Mononuclear cell (primary cell): ENCODE measurements at regions not wholly inside any gene's neighbourhood (a gene's known extent, or its start where the extent isn't known, plus 50 kb on each side); places are given as distances from the start of the nearest gene placed in this dataset.
"Not testable (repeated sequence)": the region's sequence is repeated elsewhere in the genome, so short reads cannot be mapped to it uniquely, and the experiment has no call there.

Experiments used
- H3K27me3 ChIP-seq: 2 replicates; pipeline ENCODE4 v1.6.0; 2011; ENCODE audit warnings: low read length, control low read depth; ENCODE audit not compliant: insufficient read depth
- H3K4me1 ChIP-seq: 2 replicates; pipeline ENCODE4 v1.5.1; 2011; ENCODE audit warnings: mild to moderate bottlenecking, low read length, control low read depth; ENCODE audit not compliant: insufficient read depth
- H3K4me3 ChIP-seq: 2 replicates; pipeline ENCODE4 v1.5.1; 2011; ENCODE audit warnings: mild to moderate bottlenecking, low read length, moderate library complexity
- H3K9me3 ChIP-seq: 2 replicates; pipeline ENCODE4 v1.5.1; 2011; ENCODE audit warnings: low read depth, mild to moderate bottlenecking, control low read depth, low read length

DNA sequence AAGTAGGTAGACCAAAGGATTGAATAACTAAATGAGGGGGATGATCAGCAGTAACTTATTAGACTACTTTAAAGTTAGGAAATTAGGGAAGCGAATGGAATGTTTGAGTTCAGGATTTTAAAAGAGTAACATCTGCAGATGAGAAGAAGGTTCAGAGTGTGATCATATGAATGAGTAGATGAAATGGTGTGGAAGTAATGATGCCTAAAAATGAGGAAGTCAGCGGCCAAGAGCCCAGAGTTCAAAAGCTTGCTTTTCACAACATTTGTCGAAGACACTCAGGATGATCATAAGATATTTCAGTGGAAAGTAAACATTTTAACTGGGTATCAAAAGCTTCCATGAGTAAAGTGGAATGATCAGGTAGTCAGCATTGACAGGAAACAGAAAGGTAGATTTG lies 299.4 kb downstream of the LRRIQ3 start:
- H3K4me1 ChIP-seq: no peaks in the 10 kb centered on the region
- H3K4me3 ChIP-seq: no peak overlapping the region
- H3K9me3 ChIP-seq: no peaks in the 10 kb centered on the region
- H3K27me3 ChIP-seq: no peaks in the 10 kb centered on the region

DNA sequence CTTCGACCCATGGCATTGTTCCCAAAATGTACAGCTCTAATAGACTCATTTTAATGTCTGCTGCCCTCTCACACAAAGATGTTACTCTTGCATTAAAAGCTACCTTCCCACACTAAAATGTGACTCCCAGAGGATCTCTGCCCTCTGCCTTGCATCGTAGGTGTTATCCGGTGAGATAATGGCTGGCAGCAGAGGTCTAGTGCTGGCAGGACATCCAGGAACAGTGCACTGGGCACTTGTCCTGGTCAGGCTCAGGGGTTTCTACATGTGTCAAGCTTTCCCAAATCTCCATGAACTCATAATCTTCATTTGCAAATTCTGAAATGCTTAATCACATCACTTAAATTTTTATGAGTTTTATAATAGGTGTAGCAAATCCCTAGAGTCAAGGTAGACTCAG lies 310.6 kb downstream of the LRRIQ3 start:
- Histone ChIP-seq H3K9me3 (no peaks in the 10 kb centered on the region), H3K4me1 (no peaks in the 10 kb centered on the region), H3K27me3 (no peaks in the 10 kb centered on the region), H3K4me3 (no peak overlapping the region)

DNA sequence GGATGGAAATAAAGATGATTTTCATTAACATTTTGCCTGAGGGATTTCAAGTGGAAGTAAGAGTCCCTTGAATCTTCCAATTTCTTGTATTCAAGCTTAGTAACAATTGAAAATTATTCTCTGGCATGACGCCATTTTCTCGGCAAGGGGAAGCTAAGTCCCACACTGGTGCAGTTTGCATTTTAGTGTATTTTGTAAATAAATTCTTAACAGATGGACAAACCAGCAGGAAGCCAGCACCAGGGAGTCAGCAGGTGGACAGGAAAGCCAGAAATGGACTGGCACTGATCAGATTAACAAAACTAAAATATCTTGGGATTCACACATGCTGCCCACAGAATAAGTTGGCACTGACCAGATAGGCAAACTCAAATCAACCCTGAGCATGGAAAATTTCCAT lies 311.3 kb downstream of the LRRIQ3 start:
- no peaks in the 10 kb centered on the region for H3K4me1 ChIP-seq
- H3K9me3 ChIP-seq: no peaks in the 10 kb centered on the region
- H3K27me3 ChIP-seq: no peaks in the 10 kb centered on the region
- no peak overlapping the region for H3K4me3 ChIP-seq

DNA sequence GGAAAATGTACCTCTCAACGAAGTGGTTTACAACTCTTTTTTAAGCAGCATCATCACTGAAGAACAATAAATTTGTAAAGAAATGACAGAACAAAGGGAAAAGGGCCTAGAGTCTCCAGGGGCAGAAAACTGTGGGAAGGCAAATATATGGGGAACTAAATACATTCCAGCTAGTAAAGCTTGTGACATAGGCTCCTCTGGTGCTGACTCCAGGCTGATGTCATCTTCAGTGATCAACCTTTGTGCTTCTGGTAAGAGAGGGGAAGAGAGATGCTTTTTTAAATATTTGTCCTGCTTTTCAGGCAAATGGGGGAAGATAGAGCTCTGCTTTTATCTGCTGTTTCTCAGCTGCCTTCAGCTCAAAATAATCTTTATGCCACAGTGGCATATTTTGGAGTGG lies 323.2 kb downstream of the LRRIQ3 start:
- H3K27me3 ChIP-seq: no peaks in the 10 kb centered on the region
- H3K4me3 ChIP-seq: no peak overlapping the region
- H3K4me1 ChIP-seq: no peaks in the 10 kb centered on the region
- H3K9me3 ChIP-seq: no peaks in the 10 kb centered on the region

DNA sequence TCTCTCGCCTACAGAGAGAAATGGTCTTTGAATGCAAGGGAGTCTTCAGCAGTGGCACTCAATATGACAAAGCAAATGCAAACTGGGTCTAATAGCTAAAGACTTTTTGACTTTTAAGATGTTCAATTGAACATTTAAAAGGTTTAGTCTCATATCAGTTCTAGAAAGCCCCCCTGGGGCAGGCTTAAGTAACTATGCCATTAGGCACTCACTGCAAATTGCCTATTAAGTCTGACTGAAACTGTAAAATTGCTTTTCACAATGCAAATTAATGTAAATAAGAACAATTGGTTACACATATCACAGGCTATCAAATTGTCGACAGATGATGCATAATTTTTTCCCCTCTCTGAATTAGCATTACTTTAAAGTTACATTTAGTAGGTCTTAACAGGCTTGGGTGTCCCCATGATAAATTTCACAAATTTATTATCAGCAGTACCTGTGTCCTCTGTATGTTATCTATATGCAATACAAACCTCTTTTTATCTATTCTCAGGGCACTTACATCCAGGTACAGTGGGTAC lies 329.1 kb downstream of the LRRIQ3 start:
- Histone ChIP-seq H3K4me3 (no peak overlapping the region), H3K9me3 (no peaks in the 10 kb centered on the region), H3K4me1 (no peaks in the 10 kb centered on the region), H3K27me3 (no peaks in the 10 kb centered on the region)

DNA sequence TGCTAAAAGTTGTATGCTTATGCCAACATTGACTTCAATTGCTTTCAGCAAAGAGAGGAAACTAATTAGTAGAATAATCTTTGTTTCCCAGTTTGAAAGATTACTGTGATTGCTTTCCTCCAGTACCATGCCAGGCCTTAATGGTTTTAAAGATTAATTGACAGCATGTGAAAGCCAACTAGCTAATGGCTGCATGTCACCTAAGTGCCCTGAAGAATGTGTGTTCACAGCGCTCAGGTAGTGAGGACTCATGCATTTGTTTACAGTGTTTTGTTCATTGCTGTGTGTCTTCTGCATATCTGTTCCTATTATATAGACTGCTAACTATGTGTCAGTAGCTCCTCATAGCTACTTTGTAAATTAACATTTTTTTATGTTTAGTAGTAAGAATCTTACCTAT lies 335.6 kb downstream of the LRRIQ3 start:
- Histone ChIP-seq H3K9me3 (no peaks in the 10 kb centered on the region), H3K4me3 (no peak overlapping the region), H3K4me1 (no peaks in the 10 kb centered on the region), H3K27me3 (no peaks in the 10 kb centered on the region)

DNA sequence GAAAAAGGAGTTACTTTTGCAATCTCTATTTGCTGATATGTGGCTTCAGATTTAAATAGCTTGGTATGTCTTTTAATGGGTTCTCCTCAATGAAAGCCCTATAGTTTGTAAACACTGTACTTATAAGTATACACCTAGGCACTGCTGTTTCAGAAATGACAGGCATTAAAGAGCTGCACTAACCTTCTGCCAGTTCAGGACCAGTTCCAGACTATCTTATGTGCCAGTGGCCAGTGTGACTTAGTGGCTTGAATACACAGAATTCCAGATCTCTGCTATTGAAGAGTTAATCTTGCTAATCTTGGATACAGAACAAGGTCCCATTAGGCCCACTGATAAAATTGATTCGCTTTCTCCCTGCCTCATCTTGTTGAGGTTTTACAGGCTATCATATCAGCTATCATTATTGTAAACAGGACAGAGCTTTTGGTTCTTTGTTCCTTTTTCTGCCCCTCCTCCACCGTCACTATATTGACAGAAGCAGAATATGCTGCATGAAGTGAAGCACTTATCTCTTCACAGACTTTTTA lies 337.5 kb downstream of the LRRIQ3 start:
- H3K4me1 ChIP-seq: no peaks in the 10 kb centered on the region
- no peaks in the 10 kb centered on the region for H3K27me3 ChIP-seq
- no peak overlapping the region for H3K4me3 ChIP-seq
- no peaks in the 10 kb centered on the region for H3K9me3 ChIP-seq

DNA sequence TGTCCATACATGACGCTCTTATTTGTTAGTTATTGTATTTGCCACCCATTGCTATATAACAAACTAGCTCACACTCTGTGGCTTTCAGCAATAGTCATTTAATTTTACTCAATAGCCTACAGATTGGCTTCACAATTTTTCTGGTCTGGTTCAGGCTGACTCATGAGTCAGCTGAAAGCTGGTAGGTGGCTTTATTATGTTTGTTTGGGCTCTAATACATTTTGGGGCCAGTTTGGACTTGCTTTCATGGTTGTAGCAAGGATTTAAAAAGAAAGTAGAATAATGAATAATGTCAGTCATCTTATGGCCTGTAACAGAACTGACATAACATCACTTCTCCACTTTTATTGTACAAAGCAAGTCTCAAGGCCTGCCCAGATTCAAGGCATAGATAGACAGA lies 338.7 kb downstream of the LRRIQ3 start:
- H3K4me1 ChIP-seq: no peaks in the 10 kb centered on the region
- no peak overlapping the region for H3K4me3 ChIP-seq
- no peaks in the 10 kb centered on the region for H3K9me3 ChIP-seq
- no peaks in the 10 kb centered on the region for H3K27me3 ChIP-seq

DNA sequence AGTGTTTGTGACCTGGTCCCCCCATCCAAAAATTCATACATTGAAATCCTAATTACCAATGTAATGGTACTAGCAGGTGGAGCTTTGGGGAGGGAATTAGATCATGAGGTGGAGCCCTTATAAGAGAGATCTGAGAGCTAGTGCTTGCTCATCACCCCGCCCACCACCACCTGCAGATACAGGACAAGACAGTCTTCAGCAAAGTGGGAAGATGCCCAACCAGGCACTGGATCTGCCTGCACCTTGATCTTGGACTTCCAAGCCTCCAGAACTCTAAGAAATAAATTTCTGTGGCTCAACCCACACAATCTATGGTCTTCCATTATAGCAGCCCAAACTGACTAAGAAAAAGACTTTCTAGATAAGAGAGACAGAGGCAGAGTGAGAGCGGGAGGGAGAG lies 343.4 kb downstream of the LRRIQ3 start:
- no peaks in the 10 kb centered on the region for H3K4me1 ChIP-seq
- no peaks in the 10 kb centered on the region for H3K27me3 ChIP-seq
- no peak overlapping the region for H3K4me3 ChIP-seq
- H3K9me3 ChIP-seq: no peaks in the 10 kb centered on the region

DNA sequence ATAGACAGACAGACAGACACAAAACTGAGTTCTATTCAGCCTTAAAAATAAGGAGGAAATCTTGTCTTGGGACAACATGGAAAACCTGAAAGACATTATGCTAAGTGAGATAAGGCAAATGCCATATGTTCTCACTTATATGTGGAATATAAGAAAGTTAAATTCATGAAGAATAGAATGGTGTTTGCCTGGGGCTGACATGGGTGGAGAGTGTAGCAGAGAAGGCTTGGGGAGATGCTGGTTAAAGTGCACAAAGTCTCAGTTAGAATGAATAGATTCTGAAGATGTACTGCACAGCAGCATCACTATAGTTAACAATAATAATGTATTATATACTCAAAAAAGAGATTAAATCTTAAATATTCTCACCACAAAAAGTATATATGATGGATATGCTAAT lies 355.5 kb downstream of the LRRIQ3 start:
- no peaks in the 10 kb centered on the region for H3K4me1 ChIP-seq
- H3K4me3 ChIP-seq: no peak overlapping the region
- no peaks in the 10 kb centered on the region for H3K27me3 ChIP-seq
- H3K9me3 ChIP-seq: no peaks in the 10 kb centered on the region

DNA sequence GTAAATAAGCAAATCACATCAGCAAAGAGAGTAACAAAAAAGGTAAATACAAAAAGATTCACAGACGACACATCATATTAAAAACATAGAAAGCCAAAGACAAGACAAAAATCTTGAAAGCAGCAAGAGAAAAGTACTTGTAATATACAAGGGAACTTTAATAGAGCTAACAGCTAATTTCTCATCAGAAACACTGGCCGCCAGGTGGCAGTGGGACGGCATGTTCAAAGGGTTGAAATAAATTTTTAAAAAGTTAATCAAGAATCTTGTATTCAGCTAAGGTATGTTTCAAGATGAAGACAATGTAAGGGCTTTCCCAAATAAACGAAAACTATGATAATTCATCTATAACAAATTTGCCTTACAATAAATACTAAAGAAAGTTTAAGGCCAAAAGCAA lies 358.1 kb downstream of the LRRIQ3 start:
- H3K4me1 ChIP-seq: no peaks in the 10 kb centered on the region
- H3K4me3 ChIP-seq: no peak overlapping the region
- H3K27me3 ChIP-seq: no peaks in the 10 kb centered on the region
- no peaks in the 10 kb centered on the region for H3K9me3 ChIP-seq

DNA sequence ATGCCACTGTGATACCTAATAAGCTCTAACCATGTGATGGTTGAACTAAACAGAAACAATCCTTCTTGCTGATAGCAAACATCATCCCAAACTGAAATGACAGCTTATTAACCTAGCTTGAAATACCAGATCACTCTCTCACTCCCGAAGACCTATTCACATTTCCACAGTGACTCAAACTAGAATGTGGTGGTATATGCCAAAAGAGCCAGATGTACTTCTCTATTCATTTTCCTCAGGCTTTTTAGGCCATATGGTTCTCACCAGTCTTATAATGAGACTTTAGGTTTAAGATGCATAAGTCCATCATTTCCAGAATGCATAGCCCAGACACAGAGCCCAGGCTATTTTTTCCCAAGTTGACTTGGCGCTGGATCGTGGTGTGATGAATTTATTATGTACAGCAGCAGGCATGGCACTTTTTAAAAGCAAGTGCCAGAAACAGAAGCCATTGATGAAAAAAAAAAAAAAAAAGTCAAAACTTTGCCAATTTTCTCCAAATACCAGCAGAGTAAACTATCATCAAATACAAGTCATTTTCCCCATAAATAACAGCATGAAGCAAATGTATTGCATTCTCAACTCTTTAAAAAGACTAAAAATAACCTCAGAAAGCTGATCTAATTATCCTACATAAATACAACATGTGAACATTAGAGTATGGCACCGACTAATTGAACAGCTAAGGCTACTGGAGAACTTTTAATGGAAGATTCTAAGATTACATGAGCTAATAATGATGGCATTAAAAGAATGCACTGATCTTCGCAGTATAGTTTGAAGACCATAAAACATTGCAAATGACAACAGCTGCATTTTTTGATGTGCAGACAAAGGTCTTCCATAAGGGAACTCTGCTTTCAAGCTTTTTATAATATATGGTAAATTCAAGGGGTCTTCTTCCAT lies 365.4 kb downstream of the LRRIQ3 start:
- H3K4me1 ChIP-seq: no peaks in the 10 kb centered on the region
- H3K9me3 ChIP-seq: no peaks in the 10 kb centered on the region
- no peak overlapping the region for H3K4me3 ChIP-seq
- H3K27me3 ChIP-seq: no peaks in the 10 kb centered on the region

DNA sequence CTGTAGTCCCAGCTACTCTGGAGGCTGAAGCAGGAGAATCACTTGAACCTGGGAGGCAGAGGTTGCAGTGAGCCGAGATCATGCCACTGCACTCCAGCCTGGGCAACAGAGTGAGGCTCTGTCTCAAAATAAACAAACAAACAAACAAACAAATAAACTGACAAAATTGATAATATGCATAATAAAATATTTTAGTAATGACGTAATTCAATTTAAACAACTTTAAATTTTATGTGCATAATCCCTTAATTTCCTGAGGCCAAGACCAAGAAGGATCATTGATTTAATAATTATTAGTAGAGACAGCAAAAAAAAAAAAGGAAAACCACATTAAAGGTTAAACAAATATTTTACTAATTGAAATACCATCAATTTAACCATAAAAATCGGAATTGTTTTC lies 370.7 kb downstream of the LRRIQ3 start:
- not testable (repeated sequence) for H3K9me3 ChIP-seq, H3K27me3 ChIP-seq, H3K4me3 ChIP-seq

DNA sequence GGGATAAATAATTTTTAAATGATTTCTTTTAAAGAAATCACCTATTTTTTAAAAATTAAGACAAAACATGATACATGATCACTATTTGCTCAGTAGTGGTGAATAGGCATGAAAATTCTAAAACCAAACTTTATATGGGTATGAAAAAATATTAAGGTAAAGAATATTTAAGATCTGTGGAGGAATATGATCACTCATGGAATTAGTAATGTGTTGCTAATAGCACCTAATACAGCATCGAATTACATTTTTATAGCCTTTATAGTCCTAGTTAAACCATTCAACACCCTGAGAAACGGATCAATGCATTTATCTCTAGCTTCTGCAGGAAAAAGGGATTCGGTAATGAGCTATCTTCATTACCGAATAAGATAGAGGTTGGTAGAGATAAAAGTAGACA lies 373.9 kb downstream of the LRRIQ3 start:
- no peaks in the 10 kb centered on the region for H3K4me1 ChIP-seq
- no peaks in the 10 kb centered on the region for H3K27me3 ChIP-seq
- peaks cover 5% of the 10 kb centered on the region for H3K9me3 ChIP-seq
- no peak overlapping the region for H3K4me3 ChIP-seq

More for the DNA sequence above, 370.7 kb downstream of the LRRIQ3 start:
- H3K4me1 ChIP-seq: not testable (repeated sequence)

DNA sequence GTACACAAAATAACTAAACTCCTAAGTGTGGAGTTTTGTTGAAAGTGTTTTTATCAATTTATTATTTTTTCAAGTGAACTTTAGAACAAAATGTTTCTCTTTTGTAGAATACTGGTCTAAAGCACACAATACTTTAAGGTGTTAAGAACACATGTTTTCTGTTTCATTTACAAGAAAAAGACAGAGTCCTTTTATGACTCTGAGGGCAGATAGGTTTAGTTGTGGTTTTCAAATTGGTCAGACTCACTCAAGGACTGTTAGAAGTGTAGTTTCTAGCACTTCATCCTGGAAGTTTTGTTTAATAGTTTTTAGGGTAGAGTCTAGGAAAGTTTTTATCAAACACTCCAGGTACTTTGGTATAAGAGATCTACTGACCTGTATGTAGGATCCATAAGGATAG lies 376.5 kb downstream of the LRRIQ3 start:
- H3K9me3 ChIP-seq: peaks cover 5% of the 10 kb centered on the region
- H3K27me3 ChIP-seq: no peaks in the 10 kb centered on the region
- H3K4me1 ChIP-seq: no peaks in the 10 kb centered on the region
- H3K4me3 ChIP-seq: no peak overlapping the region

DNA sequence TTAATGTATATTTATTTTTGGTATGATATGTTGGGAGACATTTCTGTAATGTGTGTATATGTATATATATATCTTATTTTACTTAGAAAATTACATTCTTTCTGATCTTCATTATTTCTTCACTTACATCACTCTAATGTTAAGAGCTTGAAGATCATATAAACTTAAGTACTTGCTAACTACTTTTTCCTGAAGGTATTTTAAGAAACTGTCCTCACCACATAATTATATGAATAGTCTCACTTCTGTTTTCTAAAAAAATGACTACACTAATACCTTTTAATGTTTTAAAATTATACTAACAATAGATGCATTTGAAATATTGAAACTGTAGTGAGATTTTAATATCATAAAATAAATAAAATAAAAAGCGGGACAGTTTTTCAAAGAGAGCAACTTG lies 377.1 kb downstream of the LRRIQ3 start:
- H3K9me3 ChIP-seq: peaks cover 5% of the 10 kb centered on the region
- no peak overlapping the region for H3K4me3 ChIP-seq
- no peaks in the 10 kb centered on the region for H3K4me1 ChIP-seq
- no peaks in the 10 kb centered on the region for H3K27me3 ChIP-seq
